ENCODE measurements at regions not wholly inside any gene's neighbourhood (a gene's known extent, or its start where the extent isn't known, plus 50 kb on each side); places are given as distances from the start of the nearest gene placed in this dataset.

GRCh38 chr11:111018566-111018965 lies 227.0 kb upstream of the POU2AF2 start:
- no peak overlapping the region for H3K27ac ChIP-seq (ENCODE audit: insufficient read length, low read depth, low read length)
- no peak overlapping the region for H2BK12ac ChIP-seq (ENCODE audit: insufficient read length, low read depth, low read length)
- H4K91ac ChIP-seq (ENCODE audit: insufficient read length, low read depth, low read length): no peak overlapping the region
- Mint-ChIP-seq H3K36me3 (ENCODE audit: insufficient read depth in 1 of 3, low read depth in 3 of 3) (no peaks in the 10 kb centered on the region), H3K27me3 (ENCODE audit: low read depth) (no peaks in the 10 kb centered on the region), H3K4me3 (no peak overlapping the region), H3K9me3 (no peaks in the 10 kb centered on the region), H3K27ac (no peak overlapping the region), H3K4me1 (peaks cover 5 to 10% of the 10 kb centered on the region in 2 experiments)
- H3K23ac ChIP-seq (ENCODE audit: insufficient read length, low read depth, low read length): no peak overlapping the region
- WGBS (ENCODE audit: extremely low coverage, insufficient read length, low lambda C conversion rate): no CpG with 5 or more reads among the region's 3 CpGs
- H3K4me1 ChIP-seq (ENCODE audit: insufficient read depth, low read length): no peaks in the 10 kb centered on the region
- H4K8ac ChIP-seq (replicated peaks; ENCODE audit: insufficient read length, low read depth, low read length): no peak overlapping the region
- no peak overlapping the region for H2AK5ac ChIP-seq (ENCODE audit: insufficient read length, low read length)
- no peak for DNase-seq
- H2BK5ac ChIP-seq (ENCODE audit: insufficient read length, low read length): no peak overlapping the region
- no peak overlapping the region for H3K4ac ChIP-seq (ENCODE audit: low read depth, low read length)
- no peaks in the 10 kb centered on the region for H4K20me1 ChIP-seq (ENCODE audit: control insufficient read depth, insufficient read depth, insufficient read length)
- no peaks in the 10 kb centered on the region for H3K27me3 ChIP-seq (ENCODE audit: insufficient read depth, low read length)
- H3K9me3 ChIP-seq (ENCODE audit: control insufficient read depth, low read depth, low read length): no peaks in the 10 kb centered on the region
- no peak overlapping the region for H3K56ac ChIP-seq (ENCODE audit: insufficient read length, low read depth, low read length)
- H3K79me1 ChIP-seq (ENCODE audit: insufficient read depth, low read depth, low read length, poor library complexity, severe bottlenecking): no peaks in the 10 kb centered on the region
- H2BK20ac ChIP-seq (ENCODE audit: low read depth, low read length, poor library complexity, severe bottlenecking): no peak overlapping the region
- H3K14ac ChIP-seq (ENCODE audit: insufficient read depth, low read length): no peak overlapping the region
- H2BK120ac ChIP-seq (ENCODE audit: low read depth, low read length, poor library complexity, severe bottlenecking): no peak overlapping the region
- no peak overlapping the region for H3T11ph ChIP-seq (ENCODE audit: low read length)
- no peak overlapping the region for H2AFZ ChIP-seq (ENCODE audit: low read length)
- no peak for TF ChIP-seq CTCF (conservative IDR thresholded peaks at IDR 0.05)
- H3K18ac ChIP-seq (ENCODE audit: insufficient read length, low read depth, low read length): no peak overlapping the region
- no peak overlapping the region for H3K9ac ChIP-seq (ENCODE audit: extremely low read depth, insufficient read length, low read length)
- H3K4me2 ChIP-seq (ENCODE audit: insufficient read depth, insufficient read length, low read length): no peak overlapping the region
- H3K79me2 ChIP-seq (ENCODE audit: insufficient read depth, low read length): no peaks in the 10 kb centered on the region
- no peaks in the 10 kb centered on the region for H3K23me2 ChIP-seq (ENCODE audit: insufficient read length, low read depth, low read length, poor library complexity, severe bottlenecking)
- H2BK15ac ChIP-seq (ENCODE audit: low read depth, low read length): no peak overlapping the region
- H4K5ac ChIP-seq (ENCODE audit: insufficient read length, low read depth, low read length): no peak overlapping the region
